WTC11 (cell line): ENCODE measurements at regions not wholly inside any gene's neighbourhood (a gene's known extent, or its start where the extent isn't known, plus 50 kb on each side); places are given as distances from the start of the nearest gene placed in this dataset.

ENCODE experiments used
- ATAC-seq: fragments of 200-7000 bp; cut with Tn5 transposase; 2 replicates; pipeline ENCODE4 v1.10.0; 2021; ENCODE audit warnings: mild to moderate bottlenecking, moderate library complexity
- CTCF ChIA-PET: fragments of 300-600 bp; sonication (Branson Sonifier 250); formaldehyde crosslinking; loops from one replicate; lab custom pipeline; 2021; ENCODE audit warnings: antibody characterized with exemption; lab: Charles Lee
- POLR2A ChIA-PET: fragments of 350-600 bp; sonication (Branson Sonifier 250); formaldehyde crosslinking; loops from one replicate; lab custom pipeline; 2021; ENCODE audit warnings: antibody characterized with exemption; lab: Charles Lee
- DNase-seq: peaks from one replicate; pipeline ENCODE4 v3.0.0; 2021; ENCODE audit warnings: low spot score
- H3K27ac Mint-ChIP-seq: 2 replicates; pipeline ENCODE4 v1.8.0; 2021; ENCODE audit warnings: mixed read lengths
- H3K27me3 Mint-ChIP-seq: 2 replicates; pipeline ENCODE4 v1.8.0; 2021; ENCODE audit warnings: low read depth, mild to moderate bottlenecking, moderate library complexity, mixed read lengths
- H3K36me3 Mint-ChIP-seq: 2 replicates; pipeline ENCODE4 v1.8.0; 2021; ENCODE audit warnings: mixed read lengths
- H3K4me1 Mint-ChIP-seq: 2 replicates; pipeline ENCODE4 v1.8.0; 2022; ENCODE audit warnings: mixed read lengths
- H3K4me3 Mint-ChIP-seq: 2 replicates; pipeline ENCODE4 v1.8.0; 2021; ENCODE audit warnings: mild to moderate bottlenecking, moderate library complexity, mixed read lengths
- H3K9me3 Mint-ChIP-seq: 2 replicates; pipeline ENCODE4 v1.8.0; 2021; ENCODE audit warnings: mixed read lengths
- JAZF1 ChIP-seq: fragments of 250-450 bp; sonication (Bioruptor Pico); IDR thresholded peaks from 2 replicates; pipeline ENCODE4 v1.9.0; 2021; ENCODE audit warnings: moderate library complexity, mild to moderate bottlenecking, inconsistent platforms
- NFE2L1 ChIP-seq: sonication (generic); formaldehyde crosslinking; IDR thresholded peaks from 2 replicates; pipeline ENCODE4 v1.8.1; 2023; ENCODE audit warnings: missing genetic modification reagents
- SP1 ChIP-seq: sonication (generic); formaldehyde crosslinking; conservative IDR thresholded peaks from 2 replicates; pipeline ENCODE4 v1.8.1; 2022; ENCODE audit warnings: missing genetic modification reagents
- TCF7 ChIP-seq: sonication (generic); formaldehyde crosslinking; IDR thresholded peaks from 2 replicates; pipeline ENCODE4 v1.8.0; 2022; ENCODE audit warnings: mild to moderate bottlenecking, low read depth, missing genetic modification reagents, moderate library complexity
- ZNF121 ChIP-seq: sonication (generic); formaldehyde crosslinking; IDR thresholded peaks from 2 replicates; pipeline ENCODE4 v1.8.0; 2023; ENCODE audit warnings: missing genetic modification reagents
- ZNF219 ChIP-seq: sonication (generic); formaldehyde crosslinking; IDR thresholded peaks from 2 replicates; pipeline ENCODE4 v1.8.0; 2023; ENCODE audit warnings: missing genetic modification reagents, mild to moderate bottlenecking, borderline replicate concordance
- ZNF416 ChIP-seq: fragments of 250-450 bp; sonication (Bioruptor Pico); IDR thresholded peaks from 2 replicates; pipeline ENCODE4 v1.9.0; 2021; ENCODE audit warnings: mild to moderate bottlenecking, inconsistent platforms
- ZNF423 ChIP-seq: fragments of 250-450 bp; sonication (Bioruptor Pico); IDR thresholded peaks from 2 replicates; pipeline ENCODE4 v2.1.2; 2022; ENCODE audit warnings: mild to moderate bottlenecking, moderate library complexity
- TF ChIP-seq, protein P1 (sequence below): sonication (generic); formaldehyde crosslinking; IDR thresholded peaks from 2 replicates; pipeline ENCODE4 v1.8.1; 2023; ENCODE audit warnings: mild to moderate bottlenecking, missing genetic modification reagents, moderate library complexity
- TF ChIP-seq, protein P2 (sequence below): sonication (generic); formaldehyde crosslinking; IDR thresholded peaks from 2 replicates; pipeline ENCODE4 v1.8.1; 2022; ENCODE audit warnings: mild to moderate bottlenecking, moderate library complexity, missing genetic modification reagents
- TF ChIP-seq, protein P3 (sequence below): sonication (generic); formaldehyde crosslinking; IDR thresholded peaks from 2 replicates; pipeline ENCODE4 v1.8.0; 2023; ENCODE audit warnings: mild to moderate bottlenecking, missing genetic modification reagents
- TF ChIP-seq, protein P4 (sequence below): fragments of 250-450 bp; sonication (Bioruptor Pico); IDR thresholded peaks from 2 replicates; pipeline ENCODE4 v1.9.0; 2021; ENCODE audit warnings: moderate library complexity, mild to moderate bottlenecking, inconsistent platforms, borderline replicate concordance
- TF ChIP-seq, protein P5 (sequence below): fragments of 250-450 bp; sonication (Bioruptor Pico); IDR thresholded peaks from 2 replicates; pipeline ENCODE4 v1.9.0; 2021; ENCODE audit warnings: mild to moderate bottlenecking

DNA sequence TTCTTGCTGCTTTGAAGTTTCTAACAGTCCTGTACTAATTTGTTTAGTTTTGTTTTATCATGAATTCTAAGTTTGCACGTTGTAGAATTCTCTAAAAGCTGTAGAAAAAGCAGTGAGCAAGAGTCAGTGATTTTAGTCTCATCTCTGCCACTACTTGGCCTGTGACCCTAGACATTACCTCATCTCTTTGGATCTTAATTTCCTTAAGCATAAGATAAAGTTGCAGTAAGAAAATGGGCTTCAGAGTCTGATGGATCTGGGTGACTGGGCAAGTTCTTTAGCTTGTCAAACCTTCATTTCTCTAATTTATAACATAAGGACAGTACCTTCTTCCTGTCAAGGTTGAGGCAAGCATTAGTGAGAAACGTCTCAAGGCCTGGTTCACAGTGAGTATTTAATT, 247.9 kb downstream of the DMRT2 start:
- H3K9me3 Mint-ChIP-seq, result no peaks in the 10 kb centered on the region
- ATAC-seq (no peak), DNase-seq (no peak)
- TF ChIP-seq, protein P1, sequence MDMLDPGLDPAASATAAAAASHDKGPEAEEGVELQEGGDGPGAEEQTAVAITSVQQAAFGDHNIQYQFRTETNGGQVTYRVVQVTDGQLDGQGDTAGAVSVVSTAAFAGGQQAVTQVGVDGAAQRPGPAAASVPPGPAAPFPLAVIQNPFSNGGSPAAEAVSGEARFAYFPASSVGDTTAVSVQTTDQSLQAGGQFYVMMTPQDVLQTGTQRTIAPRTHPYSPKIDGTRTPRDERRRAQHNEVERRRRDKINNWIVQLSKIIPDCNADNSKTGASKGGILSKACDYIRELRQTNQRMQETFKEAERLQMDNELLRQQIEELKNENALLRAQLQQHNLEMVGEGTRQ (CRISPR knock-in tag), result no peak
- TF ChIP-seq ZNF219 (CRISPR knock-in tag), result no peak
- TF ChIP-seq ZNF416, result no peak
- TF ChIP-seq, protein P2, sequence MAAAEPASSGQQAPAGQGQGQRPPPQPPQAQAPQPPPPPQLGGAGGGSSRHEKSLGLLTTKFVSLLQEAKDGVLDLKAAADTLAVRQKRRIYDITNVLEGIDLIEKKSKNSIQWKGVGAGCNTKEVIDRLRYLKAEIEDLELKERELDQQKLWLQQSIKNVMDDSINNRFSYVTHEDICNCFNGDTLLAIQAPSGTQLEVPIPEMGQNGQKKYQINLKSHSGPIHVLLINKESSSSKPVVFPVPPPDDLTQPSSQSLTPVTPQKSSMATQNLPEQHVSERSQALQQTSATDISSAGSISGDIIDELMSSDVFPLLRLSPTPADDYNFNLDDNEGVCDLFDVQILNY (CRISPR knock-in tag), result no peak
- TF ChIP-seq, protein P3, sequence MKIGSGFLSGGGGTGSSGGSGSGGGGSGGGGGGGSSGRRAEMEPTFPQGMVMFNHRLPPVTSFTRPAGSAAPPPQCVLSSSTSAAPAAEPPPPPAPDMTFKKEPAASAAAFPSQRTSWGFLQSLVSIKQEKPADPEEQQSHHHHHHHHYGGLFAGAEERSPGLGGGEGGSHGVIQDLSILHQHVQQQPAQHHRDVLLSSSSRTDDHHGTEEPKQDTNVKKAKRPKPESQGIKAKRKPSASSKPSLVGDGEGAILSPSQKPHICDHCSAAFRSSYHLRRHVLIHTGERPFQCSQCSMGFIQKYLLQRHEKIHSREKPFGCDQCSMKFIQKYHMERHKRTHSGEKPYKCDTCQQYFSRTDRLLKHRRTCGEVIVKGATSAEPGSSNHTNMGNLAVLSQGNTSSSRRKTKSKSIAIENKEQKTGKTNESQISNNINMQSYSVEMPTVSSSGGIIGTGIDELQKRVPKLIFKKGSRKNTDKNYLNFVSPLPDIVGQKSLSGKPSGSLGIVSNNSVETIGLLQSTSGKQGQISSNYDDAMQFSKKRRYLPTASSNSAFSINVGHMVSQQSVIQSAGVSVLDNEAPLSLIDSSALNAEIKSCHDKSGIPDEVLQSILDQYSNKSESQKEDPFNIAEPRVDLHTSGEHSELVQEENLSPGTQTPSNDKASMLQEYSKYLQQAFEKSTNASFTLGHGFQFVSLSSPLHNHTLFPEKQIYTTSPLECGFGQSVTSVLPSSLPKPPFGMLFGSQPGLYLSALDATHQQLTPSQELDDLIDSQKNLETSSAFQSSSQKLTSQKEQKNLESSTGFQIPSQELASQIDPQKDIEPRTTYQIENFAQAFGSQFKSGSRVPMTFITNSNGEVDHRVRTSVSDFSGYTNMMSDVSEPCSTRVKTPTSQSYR, result no peak
- TF ChIP-seq NFE2L1 (CRISPR knock-in tag), result no peak
- no peaks in the 10 kb centered on the region for H3K27me3 Mint-ChIP-seq
- H3K4me3 Mint-ChIP-seq, result no peak overlapping the region
- CTCF ChIA-PET, result no interaction called here
- POLR2A ChIA-PET, result no interaction called here
- H3K27ac Mint-ChIP-seq, result no peak overlapping the region
- H3K36me3 Mint-ChIP-seq, result no peaks in the 10 kb centered on the region
- H3K4me1 Mint-ChIP-seq, result 0 out of 2 replicates have a peak, but pooled peaks cover 3% of the 10 kb centered on the region

DNA sequence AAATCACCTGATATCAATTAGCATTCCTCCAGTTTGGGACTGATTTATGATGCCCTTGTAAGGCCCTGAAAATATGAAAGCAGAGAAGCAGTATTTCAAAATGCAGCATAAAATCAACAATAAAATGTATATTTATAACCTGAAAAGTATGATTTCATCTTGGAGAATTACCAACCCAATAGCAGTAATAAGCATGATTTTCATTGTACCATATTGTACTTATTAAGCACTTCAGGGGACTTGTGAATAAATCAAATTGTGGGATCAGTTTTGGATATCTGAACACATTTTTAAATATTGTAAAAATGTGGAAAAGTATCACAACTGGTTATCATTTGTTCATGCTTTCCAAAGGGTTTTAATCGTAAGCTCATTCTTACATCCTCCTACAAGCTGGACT, 250.8 kb downstream of the DMRT2 start:
- POLR2A ChIA-PET, result no interaction called here
- TF ChIP-seq TCF7 (no peak), ZNF121 (CRISPR knock-in tag) (no peak), ZNF423 (CRISPR knock-in tag) (no peak), ZNF219 (CRISPR knock-in tag) (no peak), SP1 (CRISPR knock-in tag) (no peak), JAZF1 (CRISPR knock-in tag) (no peak)
- TF ChIP-seq, protein P4, sequence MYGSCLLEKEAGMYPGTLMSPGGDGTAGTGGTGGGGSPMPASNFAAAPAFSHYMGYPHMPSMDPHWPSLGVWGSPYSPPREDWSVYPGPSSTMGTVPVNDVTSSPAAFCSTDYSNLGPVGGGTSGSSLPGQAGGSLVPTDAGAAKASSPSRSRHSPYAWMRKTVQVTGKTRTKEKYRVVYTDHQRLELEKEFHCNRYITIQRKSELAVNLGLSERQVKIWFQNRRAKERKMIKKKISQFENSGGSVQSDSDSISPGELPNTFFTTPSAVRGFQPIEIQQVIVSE (CRISPR knock-in tag), result no peak
- TF ChIP-seq, protein P5, sequence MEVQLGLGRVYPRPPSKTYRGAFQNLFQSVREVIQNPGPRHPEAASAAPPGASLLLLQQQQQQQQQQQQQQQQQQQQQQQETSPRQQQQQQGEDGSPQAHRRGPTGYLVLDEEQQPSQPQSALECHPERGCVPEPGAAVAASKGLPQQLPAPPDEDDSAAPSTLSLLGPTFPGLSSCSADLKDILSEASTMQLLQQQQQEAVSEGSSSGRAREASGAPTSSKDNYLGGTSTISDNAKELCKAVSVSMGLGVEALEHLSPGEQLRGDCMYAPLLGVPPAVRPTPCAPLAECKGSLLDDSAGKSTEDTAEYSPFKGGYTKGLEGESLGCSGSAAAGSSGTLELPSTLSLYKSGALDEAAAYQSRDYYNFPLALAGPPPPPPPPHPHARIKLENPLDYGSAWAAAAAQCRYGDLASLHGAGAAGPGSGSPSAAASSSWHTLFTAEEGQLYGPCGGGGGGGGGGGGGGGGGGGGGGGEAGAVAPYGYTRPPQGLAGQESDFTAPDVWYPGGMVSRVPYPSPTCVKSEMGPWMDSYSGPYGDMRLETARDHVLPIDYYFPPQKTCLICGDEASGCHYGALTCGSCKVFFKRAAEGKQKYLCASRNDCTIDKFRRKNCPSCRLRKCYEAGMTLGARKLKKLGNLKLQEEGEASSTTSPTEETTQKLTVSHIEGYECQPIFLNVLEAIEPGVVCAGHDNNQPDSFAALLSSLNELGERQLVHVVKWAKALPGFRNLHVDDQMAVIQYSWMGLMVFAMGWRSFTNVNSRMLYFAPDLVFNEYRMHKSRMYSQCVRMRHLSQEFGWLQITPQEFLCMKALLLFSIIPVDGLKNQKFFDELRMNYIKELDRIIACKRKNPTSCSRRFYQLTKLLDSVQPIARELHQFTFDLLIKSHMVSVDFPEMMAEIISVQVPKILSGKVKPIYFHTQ (CRISPR knock-in tag), result no peak
- TF ChIP-seq, protein P3, result no peak
- TF ChIP-seq, all 79 proteins: peak for 0
- H3K27me3 Mint-ChIP-seq, result no peaks in the 10 kb centered on the region
- H3K9me3 Mint-ChIP-seq, result no peaks in the 10 kb centered on the region
- no peaks in the 10 kb centered on the region for H3K36me3 Mint-ChIP-seq
- CTCF ChIA-PET, result no interaction called here
- H3K4me1 Mint-ChIP-seq, result 0 out of 2 replicates have a peak, but pooled peaks cover 3% of the 10 kb centered on the region
- H3K4me3 Mint-ChIP-seq, result no peak overlapping the region
- H3K27ac Mint-ChIP-seq, result no peak overlapping the region
- DNase-seq (no peak), ATAC-seq (no peak)
